ENCODE measurements at regions not wholly inside any gene's neighbourhood (a gene's known extent, or its start where the extent isn't known, plus 50 kb on each side); places are given as distances from the start of the nearest gene placed in this dataset.

DNA sequence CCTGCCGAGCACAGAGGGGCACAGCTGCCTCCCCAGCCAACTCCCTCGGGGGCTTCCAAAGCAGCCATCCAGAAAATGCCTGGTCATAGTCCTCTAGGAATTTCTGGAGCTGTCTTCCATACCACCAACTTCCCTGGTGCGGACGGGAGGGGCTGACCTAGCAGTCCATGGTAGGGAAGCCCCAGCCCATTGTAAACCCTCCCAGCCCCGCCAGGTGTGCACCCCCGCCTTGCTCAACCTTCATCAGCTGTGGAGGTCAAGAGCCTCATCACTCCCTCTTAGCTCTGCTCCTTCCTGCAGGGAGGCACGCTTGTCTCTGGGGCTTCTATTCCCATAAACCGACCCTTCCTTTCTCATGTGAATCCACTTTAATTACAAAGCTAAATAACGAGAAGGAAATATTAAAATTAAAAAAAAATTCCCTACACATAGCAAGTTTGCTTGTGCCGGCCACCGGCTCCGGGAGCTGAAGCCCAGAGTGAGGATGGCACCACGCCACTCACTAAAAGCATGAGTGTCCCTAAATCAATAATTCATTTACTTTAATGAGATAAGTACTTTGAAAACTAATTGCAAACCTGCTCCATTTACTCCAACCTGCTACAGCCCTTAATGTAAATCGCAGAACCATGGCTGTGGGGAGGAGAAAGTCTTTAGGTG is 181.4 kb downstream of the ENGASE start:
- in situ Hi-C loops (cut with HindIII; ENCODE audit: low sequenced_read_pairs): no loop called here
- TF ChIP-seq CTCF (IDR thresholded peaks at IDR 0.05; ENCODE audit: low read depth, low read length, missing control alignments): no peak
- no peak overlapping the region for H3K4me3 ChIP-seq (ENCODE audit: low read depth, low read length)
- no peak for DNase-seq (ENCODE audit: low read depth)

- TF ChIP-seq CTCF (IDR thresholded peaks at IDR 0.05; ENCODE audit: low read depth, low read length, missing control alignments): no peak
- in situ Hi-C loops (cut with HindIII; ENCODE audit: low sequenced_read_pairs): no loop called here
- no peak overlapping the region for H3K4me3 ChIP-seq (ENCODE audit: low read depth, low read length)
- DNase-seq (ENCODE audit: low read depth): no peak
Observed at GRCh38 chr17:79255456-79255855, 180.8 kb downstream of the ENGASE start.

DNA sequence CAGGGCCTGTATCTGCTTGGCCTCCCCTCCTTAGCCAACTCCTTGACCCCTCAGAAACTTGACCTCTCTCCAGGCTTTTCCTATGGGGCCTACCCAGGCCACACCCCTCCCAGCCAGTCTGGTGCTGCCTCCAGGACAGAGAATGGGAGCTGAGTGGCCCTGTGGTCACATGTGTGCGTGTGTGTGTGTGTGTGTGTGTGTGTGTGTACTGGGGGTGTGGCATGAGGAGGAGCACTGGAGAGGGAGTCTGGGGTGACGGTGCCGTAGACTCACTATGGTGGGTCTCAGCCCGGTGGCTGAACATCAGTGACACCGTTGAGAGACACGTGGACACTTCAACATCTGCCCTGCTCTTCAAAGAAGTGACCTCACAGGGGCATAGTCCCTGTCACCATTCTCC is 180.4 kb downstream of the ENGASE start:
- H3K4me3 ChIP-seq (ENCODE audit: low read depth, low read length): no peak overlapping the region
- in situ Hi-C loops (cut with HindIII; ENCODE audit: low sequenced_read_pairs): no loop called here
- no peak for TF ChIP-seq CTCF (IDR thresholded peaks at IDR 0.05; ENCODE audit: low read depth, low read length, missing control alignments)
- no peak for DNase-seq (ENCODE audit: low read depth)

- in situ Hi-C loops (cut with HindIII; ENCODE audit: low sequenced_read_pairs): no loop called here
- no peak for TF ChIP-seq CTCF (IDR thresholded peaks at IDR 0.05; ENCODE audit: low read depth, low read length, missing control alignments)
- H3K4me3 ChIP-seq (ENCODE audit: low read depth, low read length): no peak overlapping the region
- no peak for DNase-seq (ENCODE audit: low read depth)
Observed at GRCh38 chr17:79252886-79253285, 178.3 kb downstream of the ENGASE start.

DNA sequence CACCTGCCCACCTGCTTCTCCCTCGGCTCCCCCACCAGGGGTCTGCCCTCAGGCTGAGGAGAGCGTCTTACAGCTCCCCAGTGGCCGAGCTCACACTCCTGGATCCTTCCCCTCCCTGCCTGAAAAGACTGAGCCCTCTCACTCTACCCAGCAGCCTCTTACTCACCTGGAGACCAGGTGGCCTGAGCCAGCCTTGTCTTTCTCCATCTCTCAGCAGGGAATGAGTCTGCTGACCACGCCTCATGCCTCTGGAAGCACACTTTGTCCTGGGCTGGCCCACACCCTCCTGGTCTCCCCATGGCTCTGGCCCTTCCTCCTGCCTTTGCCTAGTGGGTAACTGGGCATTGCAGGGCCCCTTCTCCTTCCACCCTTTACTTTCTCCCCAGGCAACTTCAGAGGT is 177.2 kb downstream of the ENGASE start:
- in situ Hi-C loops (cut with HindIII; ENCODE audit: low sequenced_read_pairs): no loop called here
- DNase-seq (ENCODE audit: low read depth): no peak
- H3K4me3 ChIP-seq (ENCODE audit: low read depth, low read length): no peak overlapping the region
- TF ChIP-seq CTCF (IDR thresholded peaks at IDR 0.05; ENCODE audit: low read depth, low read length, missing control alignments): no peak

- no peak overlapping the region for H3K4me3 ChIP-seq (ENCODE audit: low read depth, low read length)
- no peak for TF ChIP-seq CTCF (IDR thresholded peaks at IDR 0.05; ENCODE audit: low read depth, low read length, missing control alignments)
- in situ Hi-C loops (cut with HindIII; ENCODE audit: low sequenced_read_pairs): no loop called here
- DNase-seq (ENCODE audit: low read depth): no peak
Observed at GRCh38 chr17:79249929-79250521, 175.4 kb downstream of the ENGASE start.
